ENCODE measurements at regions not wholly inside any gene's neighbourhood (a gene's known extent, or its start where the extent isn't known, plus 50 kb on each side); places are given as distances from the start of the nearest gene placed in this dataset.
"Not testable (repeated sequence)": the region's sequence is repeated elsewhere in the genome, so short reads cannot be mapped to it uniquely, and the experiment has no call there.

- DNase-seq (ENCODE audit: low read depth), result not testable (repeated sequence)
These were observed 56.6 kb upstream of the ASNS start for GRCh38 chr7:97928844-97929243.

DNA sequence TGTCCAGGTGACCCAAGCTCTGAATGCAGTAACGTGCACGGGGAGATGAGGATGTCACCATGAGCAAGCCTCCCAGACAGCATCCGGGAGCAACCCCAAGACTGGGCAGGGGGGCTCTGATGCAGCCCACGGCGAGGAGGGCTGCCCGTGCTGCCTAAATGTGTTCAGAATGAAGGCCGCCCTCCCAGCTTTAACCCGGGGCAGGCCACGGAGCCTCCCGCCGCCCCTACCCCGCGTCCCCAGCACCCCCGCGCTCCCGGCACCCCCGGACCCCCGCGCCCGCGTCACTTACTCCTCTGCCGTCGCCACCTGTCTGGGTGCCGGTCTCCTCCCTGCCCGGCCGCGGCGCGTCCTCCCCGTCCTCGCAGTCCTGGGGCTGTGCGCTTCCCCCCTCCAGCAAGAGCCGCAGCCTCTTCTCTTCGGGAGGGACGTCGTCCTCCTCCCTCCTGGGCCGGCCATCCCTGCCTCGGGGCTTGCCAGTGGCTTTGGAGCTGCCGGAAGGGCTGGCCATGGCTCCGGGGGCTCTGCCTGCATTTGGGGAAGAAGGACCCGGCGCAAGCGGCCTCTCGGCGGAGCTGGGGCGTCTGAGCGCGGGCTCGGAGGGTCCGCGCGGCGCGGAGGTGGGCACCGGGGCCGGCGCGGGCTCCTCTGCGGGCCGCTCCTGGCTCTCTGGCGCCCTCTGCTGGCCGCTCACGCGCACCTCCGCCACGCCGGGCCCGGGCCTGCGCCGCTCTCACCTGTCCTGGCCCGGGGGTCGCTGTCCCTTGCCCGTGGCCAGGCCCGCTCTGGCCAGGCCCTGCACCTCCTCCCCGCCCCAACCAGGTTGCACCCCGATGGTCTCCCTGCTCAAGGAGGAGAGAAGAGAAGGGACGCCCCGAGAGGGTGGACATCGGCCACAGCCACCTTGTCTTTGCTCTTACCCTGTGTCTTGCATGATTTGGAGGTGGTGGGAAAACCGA, 55.9 kb upstream of the ASNS start:
- DNase-seq (ENCODE audit: low read depth), result peak; percentile 43
